CD14-positive monocyte (primary cell): ENCODE measurements at regions not wholly inside any gene's neighbourhood (a gene's known extent, or its start where the extent isn't known, plus 50 kb on each side); places are given as distances from the start of the nearest gene placed in this dataset.

Experiments
- DNase-seq, 3 donors: peaks; one replicate each; pipeline ENCODE4 v3.0.0-alpha.2; 2011 to 2022
- H2AFZ ChIP-seq: 2 replicates; pipeline ENCODE4 v1.6.0; 2012; ENCODE audit warnings: mild to moderate bottlenecking, low read depth, low read length, inconsistent platforms; ENCODE audit not compliant: insufficient read depth, poor library complexity, severe bottlenecking
- H3K27ac ChIP-seq, 2 donors: 1 replicate in 1 of 2; 2 replicates in 1 of 2; pipeline ENCODE4 v1.5.1; 2012 to 2013; ENCODE audit warnings: low read length in 2 of 2, control low read depth in 1 of 2, inconsistent platforms in 1 of 2, low read depth in 1 of 2, mild to moderate bottlenecking in 1 of 2
- H3K27me3 ChIP-seq, 2 donors: one replicate each; pipeline versions ENCODE4 v1.6.0 to v1.6.1; 2011 to 2013; ENCODE audit warnings: low read length in 2 of 2; ENCODE audit not compliant: control insufficient read depth in 2 of 2, insufficient read depth in 2 of 2
- H3K36me3 ChIP-seq, 2 donors: replicated peaks in 1 of 2; 1 replicate in 1 of 2; 2 replicates in 1 of 2; pipeline versions ENCODE4 v1.5.1 to v1.6.1; 2012 to 2013; ENCODE audit warnings: low read length in 2 of 2, control low read depth in 1 of 2, inconsistent platforms in 1 of 2, mild to moderate bottlenecking in 1 of 2; ENCODE audit not compliant: insufficient read depth in 2 of 2, control insufficient read depth in 1 of 2
- H3K4me1 ChIP-seq, 2 donors: 1 replicate in 1 of 2; 2 replicates in 1 of 2; pipeline versions ENCODE4 v1.5.1 to v1.6.1; 2012 to 2013; ENCODE audit warnings: low read length in 2 of 2, control low read depth in 1 of 2, inconsistent platforms in 1 of 2, mild to moderate bottlenecking in 1 of 2, moderate library complexity in 1 of 2; ENCODE audit not compliant: insufficient read depth in 2 of 2, control insufficient read depth in 1 of 2
- H3K4me2 ChIP-seq: replicated peaks from 2 replicates; pipeline ENCODE3; 2012; ENCODE audit warnings: low read length, moderate library complexity, mild to moderate bottlenecking; ENCODE audit not compliant: poor library complexity, severe bottlenecking; ENCODE audit errors: extremely low read depth
- H3K4me3 ChIP-seq, 3 experiments: fragments of 200-600 bp in 1 of 3; sonication (generic) in 1 of 3; replicated peaks in 1 of 3; 1 replicate in 2 of 3; 2 replicates in 1 of 3; pipeline ENCODE4 v1.5.1; 2011 to 2013; ENCODE audit warnings: low read length in 3 of 3, mild to moderate bottlenecking in 3 of 3, control low read depth in 2 of 3, low read depth in 2 of 3, inconsistent platforms in 1 of 3, moderate library complexity in 1 of 3
- H3K79me2 ChIP-seq: 2 replicates; pipeline ENCODE4 v1.6.0; 2012; ENCODE audit warnings: mild to moderate bottlenecking, control low read depth, inconsistent platforms, low read length, moderate library complexity; ENCODE audit not compliant: insufficient read depth
- H3K9ac ChIP-seq: 2 replicates; pipeline ENCODE4 v1.6.0; 2017; ENCODE audit warnings: low read length, mild to moderate bottlenecking; ENCODE audit not compliant: insufficient read depth, poor library complexity, severe bottlenecking
- H3K9me3 ChIP-seq, 2 donors: replicated peaks in 1 of 2; 1 replicate in 1 of 2; 2 replicates in 1 of 2; pipeline versions ENCODE4 v1.5.1 to v1.6.1; 2012 to 2013; ENCODE audit warnings: low read length in 2 of 2, control low read depth in 1 of 2; ENCODE audit not compliant: control insufficient read depth in 1 of 2, insufficient read depth in 1 of 2
- H4K20me1 ChIP-seq: 2 replicates; pipeline ENCODE4 v1.6.0; 2012; ENCODE audit warnings: mild to moderate bottlenecking, low read length, control low read depth, moderate library complexity; ENCODE audit not compliant: insufficient read depth
- H3K27ac Mint-ChIP-seq, 7 donors: one replicate each; pipeline ENCODE4 v1.8.0; 2020; ENCODE audit warnings: mild to moderate bottlenecking in 7 of 7, mixed read lengths in 7 of 7, moderate library complexity in 6 of 7, inconsistent platforms in 2 of 7
- H3K27me3 Mint-ChIP-seq, 3 donors: one replicate each; pipeline ENCODE4 v1.8.0; 2021 to 2022; ENCODE audit warnings: low read depth in 3 of 3, mild to moderate bottlenecking in 3 of 3, mixed read lengths in 3 of 3, moderate library complexity in 3 of 3, inconsistent platforms in 1 of 3
- H3K36me3 Mint-ChIP-seq, 2 donors: one replicate each; pipeline ENCODE4 v1.8.0; 2020; ENCODE audit warnings: mixed read lengths in 2 of 2, inconsistent platforms in 1 of 2, mild to moderate bottlenecking in 1 of 2
- H3K4me1 Mint-ChIP-seq: one replicate; pipeline ENCODE4 v1.8.0; 2020; ENCODE audit warnings: mild to moderate bottlenecking, mixed read lengths
- H3K4me3 Mint-ChIP-seq, 2 donors: one replicate each; pipeline ENCODE4 v1.8.0; 2020; ENCODE audit warnings: mild to moderate bottlenecking in 2 of 2, mixed read lengths in 2 of 2, moderate library complexity in 1 of 2
- H3K9me3 Mint-ChIP-seq, 7 donors: one replicate each; pipeline ENCODE4 v1.8.0; 2020 to 2022; ENCODE audit warnings: mixed read lengths in 7 of 7, mild to moderate bottlenecking in 6 of 7, moderate library complexity in 6 of 7, inconsistent platforms in 2 of 7
- CTCF ChIP-seq: fragments of 200-600 bp; IDR thresholded peaks from one replicate; pipeline ENCODE4 v1.8.0; 2022; ENCODE audit warnings: antibody characterized with exemption, mild to moderate bottlenecking
- WGBS: methylation state at CpG from one replicate; pipeline ENCODE4 v1.1.5; 2013; ENCODE audit warnings: missing lambda C conversion rate; ENCODE audit not compliant: insufficient coverage; 5-methylcytosine and 5-hydroxymethylcytosine counted together
- intact Hi-C, 2 donors: fragments of 100-400 bp; cut with micrococcal nuclease; formaldehyde crosslinking; loops; one replicate each; pipeline versions ENCODE4 v1.15.0 to v1.15.1; 2023

- Histone ChIP-seq H3K79me2 (no peaks in the 10 kb centered on the region), H3K27me3 (no peaks in the 10 kb centered on the region), H3K9me3 (no peaks in the 10 kb centered on the region), H3K9ac (no peak overlapping the region), H3K27ac (no peak overlapping the region), H3K4me2 (no peak overlapping the region), H4K20me1 (no peaks in the 10 kb centered on the region), H3K4me3 (no peak overlapping the region), H2AFZ (no peak overlapping the region), H3K4me1 (no peaks in the 10 kb centered on the region), H3K36me3 (no peaks in the 10 kb centered on the region)
- TF ChIP-seq CTCF: no peak
- WGBS: no CpG with 5 or more reads among the region's 2 CpGs
- peaks cover 0 to 4% (median 0%) of the 10 kb centered on the region in 7 donors for H3K9me3 Mint-ChIP-seq
- H3K4me3 Mint-ChIP-seq: no peak overlapping the region
- no peaks in the 10 kb centered on the region for H3K27me3 Mint-ChIP-seq
- no peak for DNase-seq
- no peaks in the 10 kb centered on the region for H3K36me3 Mint-ChIP-seq
- no peaks in the 10 kb centered on the region for H3K4me1 Mint-ChIP-seq
- no peak overlapping the region for H3K27ac Mint-ChIP-seq
- intact Hi-C loops: no loop called here
These were observed 153.7 kb upstream of the ST6GALNAC5 start for GRCh38 chr1:76713535-76713934.

- no peak overlapping the region for H3K27ac ChIP-seq
- no peak overlapping the region for H3K4me3 Mint-ChIP-seq
- intact Hi-C loops: no loop called here
- H2AFZ ChIP-seq: no peak overlapping the region
- no peaks in the 10 kb centered on the region for H3K27me3 Mint-ChIP-seq
- H3K4me1 Mint-ChIP-seq: no peaks in the 10 kb centered on the region
- TF ChIP-seq CTCF: no peak
- no peaks in the 10 kb centered on the region for H3K79me2 ChIP-seq
- H3K9me3 ChIP-seq: no peaks in the 10 kb centered on the region
- DNase-seq: no peak
- WGBS: no CpG with 5 or more reads among the region's 1 CpG
- H3K9ac ChIP-seq: no peak overlapping the region
- H3K36me3 Mint-ChIP-seq: no peaks in the 10 kb centered on the region
- H3K9me3 Mint-ChIP-seq: peaks cover 0 to 2% (median 0%) of the 10 kb centered on the region in 7 donors
- no peak overlapping the region for H3K4me3 ChIP-seq
- H3K4me2 ChIP-seq: no peak overlapping the region
- no peaks in the 10 kb centered on the region for H3K27me3 ChIP-seq
- no peaks in the 10 kb centered on the region for H3K36me3 ChIP-seq
- no peak overlapping the region for H3K27ac Mint-ChIP-seq
- no peaks in the 10 kb centered on the region for H3K4me1 ChIP-seq
- H4K20me1 ChIP-seq: no peaks in the 10 kb centered on the region
These were observed 151.8 kb upstream of the ST6GALNAC5 start for GRCh38 chr1:76715474-76715873.
